Esophagus (tissue), 2 donors: ENCODE measurements at regions not wholly inside any gene's neighbourhood (a gene's known extent, or its start where the extent isn't known, plus 50 kb on each side); places are given as distances from the start of the nearest gene placed in this dataset.

Experiments
- H3K27ac ChIP-seq, 2 donors: one replicate each; pipeline ENCODE4 v1.5.1; 2013; ENCODE audit warnings: low read depth in 2 of 2, mild to moderate bottlenecking in 2 of 2, inconsistent platforms in 1 of 2, low read length in 1 of 2, moderate library complexity in 1 of 2
- H3K27me3 ChIP-seq, 2 donors: one replicate each; pipeline ENCODE4 v1.6.1; 2013; ENCODE audit warnings: low read length in 2 of 2, control low read depth in 1 of 2, mild to moderate bottlenecking in 1 of 2; ENCODE audit not compliant: insufficient read depth in 2 of 2, control insufficient read depth in 1 of 2
- H3K36me3 ChIP-seq, 2 donors: one replicate each; pipeline ENCODE4 v1.6.1; 2013; ENCODE audit warnings: low read length in 1 of 2; ENCODE audit not compliant: control insufficient read depth in 2 of 2, insufficient read depth in 2 of 2
- H3K4me1 ChIP-seq, 2 donors: one replicate each; pipeline ENCODE4 v1.6.1; 2013; ENCODE audit warnings: low read length in 1 of 2; ENCODE audit not compliant: control insufficient read depth in 2 of 2, insufficient read depth in 2 of 2
- H3K4me3 ChIP-seq, 2 donors: one replicate each; pipeline ENCODE4 v1.5.1; 2013; ENCODE audit warnings: low read length in 2 of 2, mild to moderate bottlenecking in 2 of 2, low read depth in 1 of 2, moderate library complexity in 1 of 2
- H3K9me3 ChIP-seq, 2 donors: one replicate each; pipeline ENCODE4 v1.6.1; 2013; ENCODE audit warnings: mild to moderate bottlenecking in 2 of 2, low read depth in 1 of 2, low read length in 1 of 2, moderate library complexity in 1 of 2; ENCODE audit not compliant: control insufficient read depth in 2 of 2, insufficient read depth in 1 of 2
- WGBS, 2 donors: extraction: QIAGEN DNeasy Blood & Tissue Kit; methylation state at CpG; one replicate each; pipeline ENCODE4 v1.1.7; 2013; 5-methylcytosine and 5-hydroxymethylcytosine counted together
- donor health status: healthy with polysubstance abuse.
- donor health status: Bipolar disorder and iron deficiency.

GRCh38 chr9:86521322-86521721, 167.1 kb upstream of the TUT7 start:
- H3K27ac ChIP-seq: no peak overlapping the region
- 85 to 90% methylated on average over 4 of the region's 4 CpGs for WGBS, 2 donors
- H3K36me3 ChIP-seq: no peaks in the 10 kb centered on the region
- H3K27me3 ChIP-seq: no peaks in the 10 kb centered on the region
- H3K4me1 ChIP-seq: no peaks in the 10 kb centered on the region
- H3K4me3 ChIP-seq: no peak overlapping the region
- no peaks in the 10 kb centered on the region for H3K9me3 ChIP-seq

GRCh38 chr9:86519066-86519615, 164.9 kb upstream of the TUT7 start:
- H3K4me3 ChIP-seq: no peak overlapping the region
- H3K9me3 ChIP-seq: no peaks in the 10 kb centered on the region

GRCh38 chr9:86517475-86517874, 163.3 kb upstream of the TUT7 start:
- Histone ChIP-seq H3K9me3 (no peaks in the 10 kb centered on the region), H3K36me3 (no peaks in the 10 kb centered on the region), H3K4me3 (no peak overlapping the region), H3K27me3 (no peaks in the 10 kb centered on the region), H3K4me1 (no peaks in the 10 kb centered on the region), H3K27ac (no peak overlapping the region)
- 85 to 86% methylated on average over 1 of the region's 1 CpG for WGBS, 2 donors

More at GRCh38 chr9:86519066-86519615, 164.9 kb upstream of the TUT7 start:
- H3K36me3 ChIP-seq: no peaks in the 10 kb centered on the region
- no peaks in the 10 kb centered on the region for H3K4me1 ChIP-seq
- H3K27ac ChIP-seq: no peak overlapping the region
- no peaks in the 10 kb centered on the region for H3K27me3 ChIP-seq

GRCh38 chr9:86516564-86516963, 162.4 kb upstream of the TUT7 start:
- H3K36me3 ChIP-seq: no peaks in the 10 kb centered on the region
- 86 to 90% methylated on average over 19 of the region's 19 CpGs for WGBS, 2 donors
- no peak overlapping the region for H3K4me3 ChIP-seq
- H3K4me1 ChIP-seq: no peaks in the 10 kb centered on the region
- H3K9me3 ChIP-seq: no peaks in the 10 kb centered on the region
- no peaks in the 10 kb centered on the region for H3K27me3 ChIP-seq
- no peak overlapping the region for H3K27ac ChIP-seq

GRCh38 chr9:86515221-86515620, 161.0 kb upstream of the TUT7 start:
- H3K9me3 ChIP-seq: no peaks in the 10 kb centered on the region
- H3K36me3 ChIP-seq: no peaks in the 10 kb centered on the region
- H3K4me1 ChIP-seq: no peaks in the 10 kb centered on the region
- no peak overlapping the region for H3K27ac ChIP-seq
- H3K4me3 ChIP-seq: no peak overlapping the region
- no peaks in the 10 kb centered on the region for H3K27me3 ChIP-seq
- WGBS, 2 donors: 45 to 61% methylated on average over 4 of the region's 4 CpGs

GRCh38 chr9:86513429-86513828, 159.2 kb upstream of the TUT7 start:
- Histone ChIP-seq H3K4me1 (no peaks in the 10 kb centered on the region), H3K9me3 (no peaks in the 10 kb centered on the region), H3K4me3 (no peak overlapping the region), H3K27ac (no peak overlapping the region), H3K36me3 (no peaks in the 10 kb centered on the region), H3K27me3 (no peaks in the 10 kb centered on the region)
- WGBS, 2 donors: 85 to 88% methylated on average over 2 of the region's 2 CpGs

GRCh38 chr9:86512929-86513328, 158.7 kb upstream of the TUT7 start:
- Histone ChIP-seq H3K36me3 (no peaks in the 10 kb centered on the region), H3K27ac (no peak overlapping the region), H3K27me3 (no peaks in the 10 kb centered on the region), H3K4me3 (no peak overlapping the region), H3K4me1 (no peaks in the 10 kb centered on the region), H3K9me3 (no peaks in the 10 kb centered on the region)
- WGBS, 2 donors: 72 to 75% methylated on average over 2 of the region's 2 CpGs

GRCh38 chr9:86511614-86512360, 157.6 kb upstream of the TUT7 start:
- Histone ChIP-seq H3K4me3 (no peak overlapping the region), H3K9me3 (no peaks in the 10 kb centered on the region), H3K27ac (no peak overlapping the region), H3K27me3 (no peaks in the 10 kb centered on the region), H3K36me3 (no peaks in the 10 kb centered on the region), H3K4me1 (no peaks in the 10 kb centered on the region)
- WGBS, 2 donors: 93 to 94% methylated on average over 8 of the region's 8 CpGs

- Histone ChIP-seq H3K4me3 (no peak overlapping the region), H3K4me1 (no peaks in the 10 kb centered on the region), H3K27me3 (no peaks in the 10 kb centered on the region), H3K36me3 (no peaks in the 10 kb centered on the region), H3K9me3 (no peaks in the 10 kb centered on the region), H3K27ac (no peak overlapping the region)
- 84 to 86% methylated on average over 6 of the region's 6 CpGs for WGBS, 2 donors
Measured at GRCh38 chr9:86508208-86508903, 154.1 kb upstream of the TUT7 start.
